ENCODE measurements at regions not wholly inside any gene's neighbourhood (a gene's known extent, or its start where the extent isn't known, plus 50 kb on each side); places are given as distances from the start of the nearest gene placed in this dataset.

- TF ChIP-seq USF1 (IDR thresholded peaks at IDR 0.05; ENCODE audit: borderline replicate concordance, low read depth): no peak
- TF ChIP-seq TAF1 (IDR thresholded peaks at IDR 0.05; ENCODE audit: borderline replicate concordance, low read depth, low read length): no peak
- TF ChIP-seq RFX5 (IDR thresholded peaks at IDR 0.05; ENCODE audit: low read length): no peak
- no peak for TF ChIP-seq FOXJ3 (CRISPR knock-in tag; IDR thresholded peaks at IDR 0.05)
Measured at GRCh38 chrX:65883556-65883955, 156.3 kb downstream of the VSIG4 start (continued).

- H3K4me2 ChIP-seq: no peak overlapping the region
- H3K4me3 ChIP-seq (ENCODE audit: low read depth in 2 of 2, low read length in 1 of 2): no peak overlapping the region
- no peaks in the 10 kb centered on the region for H3K4me1 ChIP-seq (ENCODE audit: control insufficient read depth in 1 of 2, insufficient read depth in 2 of 2, low read depth in 1 of 2, low read length in 1 of 2)
- H3K9me3 ChIP-seq: no peaks in the 10 kb centered on the region
- H3K9me2 ChIP-seq: no peaks in the 10 kb centered on the region
- H3K27me3 ChIP-seq (ENCODE audit: insufficient read depth): no peaks in the 10 kb centered on the region
- H3K36me3 ChIP-seq (replicated peaks in 1 of 2; ENCODE audit: control insufficient read depth in 1 of 2, insufficient read depth in 2 of 2, low read length in 1 of 2): no peaks in the 10 kb centered on the region
- no peaks in the 10 kb centered on the region for H3F3A ChIP-seq (replicated peaks; ENCODE audit: insufficient read depth)
- 0% methylated on average over 1 of the region's 1 CpG for WGBS (ENCODE audit: low lambda C conversion rate)
- no peak overlapping the region for H2AFZ ChIP-seq (ENCODE audit: low read depth)
- ChIA-PET CTCF (no interaction called here), POLR2A (no interaction called here)
- TF ChIP-seq FOXJ3 (CRISPR knock-in tag; IDR thresholded peaks at IDR 0.05): no peak
- no peak for TF ChIP-seq NFIC (IDR thresholded peaks at IDR 0.05; ENCODE audit: borderline replicate concordance)
- no peak for TF ChIP-seq USF1 (IDR thresholded peaks at IDR 0.05; ENCODE audit: borderline replicate concordance, low read depth)
- no peak for TF ChIP-seq NRF1 (IDR thresholded peaks at IDR 0.05; ENCODE audit: low read depth, low read length)
- TF ChIP-seq FOSL2 (IDR thresholded peaks at IDR 0.05; ENCODE audit: borderline replicate concordance, low read depth): no peak
- TF ChIP-seq, protein P1, sequence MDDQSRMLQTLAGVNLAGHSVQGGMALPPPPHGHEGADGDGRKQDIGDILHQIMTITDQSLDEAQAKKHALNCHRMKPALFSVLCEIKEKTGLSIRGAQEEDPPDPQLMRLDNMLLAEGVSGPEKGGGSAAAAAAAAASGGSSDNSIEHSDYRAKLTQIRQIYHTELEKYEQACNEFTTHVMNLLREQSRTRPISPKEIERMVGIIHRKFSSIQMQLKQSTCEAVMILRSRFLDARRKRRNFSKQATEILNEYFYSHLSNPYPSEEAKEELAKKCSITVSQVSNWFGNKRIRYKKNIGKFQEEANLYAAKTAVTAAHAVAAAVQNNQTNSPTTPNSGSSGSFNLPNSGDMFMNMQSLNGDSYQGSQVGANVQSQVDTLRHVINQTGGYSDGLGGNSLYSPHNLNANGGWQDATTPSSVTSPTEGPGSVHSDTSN (IDR thresholded peaks at IDR 0.05): no peak
- TF ChIP-seq FOXM1 (IDR thresholded peaks at IDR 0.05; ENCODE audit: low read depth): no peak
- no peak for TF ChIP-seq MEF2A (IDR thresholded peaks at IDR 0.05; ENCODE audit: borderline replicate concordance, low read depth)
- no peak for TF ChIP-seq YY1 (IDR thresholded peaks at IDR 0.05; ENCODE audit: low read depth)
- no peak for TF ChIP-seq POLR2AphosphoS5 (IDR thresholded peaks at IDR 0.05; ENCODE audit: low read depth, low read length)
- TF ChIP-seq IRF3 (IDR thresholded peaks at IDR 0.05; ENCODE audit: low read depth, low read length): no peak
- TF ChIP-seq EP300 (IDR thresholded peaks at IDR 0.05; ENCODE audit: borderline replicate concordance in 1 of 2, low read depth in 1 of 2, low read length in 1 of 2): no peak
- no peak for TF ChIP-seq GABPA (IDR thresholded peaks at IDR 0.05; ENCODE audit: low read depth)
- no peak for TF ChIP-seq TAF1 (IDR thresholded peaks at IDR 0.05; ENCODE audit: borderline replicate concordance, low read depth, low read length)
- no peaks in the 10 kb centered on the region for H3K79me2 ChIP-seq (ENCODE audit: insufficient read depth)
- no peak for DNase-seq
- H4K20me1 ChIP-seq (ENCODE audit: insufficient read depth): no peaks in the 10 kb centered on the region
- no peak overlapping the region for H3K9ac ChIP-seq
- no peak overlapping the region for H3K27ac ChIP-seq (ENCODE audit: low read depth in 2 of 2, low read length in 1 of 2)
Measured at GRCh38 chrX:65879977-65880799, 159.7 kb downstream of the VSIG4 start.
